H1 (cell line): ENCODE measurements at regions not wholly inside any gene's neighbourhood (a gene's known extent, or its start where the extent isn't known, plus 50 kb on each side); places are given as distances from the start of the nearest gene placed in this dataset.

Experiments
- GTF2F1 ChIP-seq: IDR thresholded peaks from 2 replicates; pipeline ENCODE4 v1.6.1; 2012; ENCODE audit warnings: low read depth, low read length, improper control_type of control experiment, borderline replicate concordance
- JUND ChIP-seq: IDR thresholded peaks from 2 replicates; pipeline ENCODE4 v1.6.1; 2011; ENCODE audit warnings: mild to moderate bottlenecking, improper control_type of control experiment, low read length
- PHF8 ChIP-seq: fragments of 200-600 bp; sonication (generic); conservative IDR thresholded peaks from 2 replicates; pipeline ENCODE4 v1.7.1; 2012; ENCODE audit warnings: low read depth, mild to moderate bottlenecking, inconsistent platforms, low read length, moderate library complexity
- RFX5 ChIP-seq: IDR thresholded peaks from 2 replicates; pipeline ENCODE4 v1.6.1; 2011; ENCODE audit warnings: low read depth, low read length, improper control_type of control experiment, borderline replicate concordance
- TCF12 ChIP-seq: IDR thresholded peaks from 2 replicates; pipeline ENCODE4 v1.6.1; 2011; ENCODE audit warnings: low read depth, mild to moderate bottlenecking, low read length
- TF ChIP-seq, protein P1 (sequence below): IDR thresholded peaks from 2 replicates; pipeline ENCODE4 v1.6.1; 2011; ENCODE audit warnings: low read depth, mild to moderate bottlenecking, low read length; ENCODE audit not compliant: insufficient read depth
- TF ChIP-seq, protein P2 (sequence below): fragments of 300-600 bp; sonication (generic); IDR thresholded peaks from 2 replicates; pipeline ENCODE4 v1.7.1; 2012; ENCODE audit warnings: low read length, moderate library complexity, mild to moderate bottlenecking, inconsistent platforms; ENCODE audit not compliant: insufficient replicate concordance

DNA sequence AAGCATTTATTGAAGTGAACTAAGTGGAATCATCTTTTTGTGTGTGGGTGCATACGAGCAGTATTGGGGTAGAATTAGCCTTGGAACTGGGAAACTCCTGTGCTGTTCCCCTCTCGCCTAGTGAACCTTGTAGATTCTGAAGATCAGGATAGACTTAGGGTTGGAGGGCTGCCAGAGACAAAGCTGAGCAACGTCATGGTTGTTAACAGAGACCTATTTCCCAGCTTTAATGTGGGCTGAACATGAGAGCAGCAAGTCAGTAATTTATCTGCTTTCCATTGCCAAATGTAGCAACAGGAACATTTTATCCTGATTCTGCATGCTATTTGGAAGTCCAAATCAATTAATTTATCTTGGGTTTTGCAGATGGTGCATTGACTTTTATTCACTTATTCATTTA lies 246.6 kb downstream of the IL20RB start (continued):
- TF ChIP-seq, protein P1, sequence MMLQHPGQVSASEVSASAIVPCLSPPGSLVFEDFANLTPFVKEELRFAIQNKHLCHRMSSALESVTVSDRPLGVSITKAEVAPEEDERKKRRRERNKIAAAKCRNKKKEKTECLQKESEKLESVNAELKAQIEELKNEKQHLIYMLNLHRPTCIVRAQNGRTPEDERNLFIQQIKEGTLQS, result no peak
- no peak for TF ChIP-seq TCF12
- no peak for TF ChIP-seq JUND
- TF ChIP-seq RFX5, result no peak
- TF ChIP-seq, protein P2, sequence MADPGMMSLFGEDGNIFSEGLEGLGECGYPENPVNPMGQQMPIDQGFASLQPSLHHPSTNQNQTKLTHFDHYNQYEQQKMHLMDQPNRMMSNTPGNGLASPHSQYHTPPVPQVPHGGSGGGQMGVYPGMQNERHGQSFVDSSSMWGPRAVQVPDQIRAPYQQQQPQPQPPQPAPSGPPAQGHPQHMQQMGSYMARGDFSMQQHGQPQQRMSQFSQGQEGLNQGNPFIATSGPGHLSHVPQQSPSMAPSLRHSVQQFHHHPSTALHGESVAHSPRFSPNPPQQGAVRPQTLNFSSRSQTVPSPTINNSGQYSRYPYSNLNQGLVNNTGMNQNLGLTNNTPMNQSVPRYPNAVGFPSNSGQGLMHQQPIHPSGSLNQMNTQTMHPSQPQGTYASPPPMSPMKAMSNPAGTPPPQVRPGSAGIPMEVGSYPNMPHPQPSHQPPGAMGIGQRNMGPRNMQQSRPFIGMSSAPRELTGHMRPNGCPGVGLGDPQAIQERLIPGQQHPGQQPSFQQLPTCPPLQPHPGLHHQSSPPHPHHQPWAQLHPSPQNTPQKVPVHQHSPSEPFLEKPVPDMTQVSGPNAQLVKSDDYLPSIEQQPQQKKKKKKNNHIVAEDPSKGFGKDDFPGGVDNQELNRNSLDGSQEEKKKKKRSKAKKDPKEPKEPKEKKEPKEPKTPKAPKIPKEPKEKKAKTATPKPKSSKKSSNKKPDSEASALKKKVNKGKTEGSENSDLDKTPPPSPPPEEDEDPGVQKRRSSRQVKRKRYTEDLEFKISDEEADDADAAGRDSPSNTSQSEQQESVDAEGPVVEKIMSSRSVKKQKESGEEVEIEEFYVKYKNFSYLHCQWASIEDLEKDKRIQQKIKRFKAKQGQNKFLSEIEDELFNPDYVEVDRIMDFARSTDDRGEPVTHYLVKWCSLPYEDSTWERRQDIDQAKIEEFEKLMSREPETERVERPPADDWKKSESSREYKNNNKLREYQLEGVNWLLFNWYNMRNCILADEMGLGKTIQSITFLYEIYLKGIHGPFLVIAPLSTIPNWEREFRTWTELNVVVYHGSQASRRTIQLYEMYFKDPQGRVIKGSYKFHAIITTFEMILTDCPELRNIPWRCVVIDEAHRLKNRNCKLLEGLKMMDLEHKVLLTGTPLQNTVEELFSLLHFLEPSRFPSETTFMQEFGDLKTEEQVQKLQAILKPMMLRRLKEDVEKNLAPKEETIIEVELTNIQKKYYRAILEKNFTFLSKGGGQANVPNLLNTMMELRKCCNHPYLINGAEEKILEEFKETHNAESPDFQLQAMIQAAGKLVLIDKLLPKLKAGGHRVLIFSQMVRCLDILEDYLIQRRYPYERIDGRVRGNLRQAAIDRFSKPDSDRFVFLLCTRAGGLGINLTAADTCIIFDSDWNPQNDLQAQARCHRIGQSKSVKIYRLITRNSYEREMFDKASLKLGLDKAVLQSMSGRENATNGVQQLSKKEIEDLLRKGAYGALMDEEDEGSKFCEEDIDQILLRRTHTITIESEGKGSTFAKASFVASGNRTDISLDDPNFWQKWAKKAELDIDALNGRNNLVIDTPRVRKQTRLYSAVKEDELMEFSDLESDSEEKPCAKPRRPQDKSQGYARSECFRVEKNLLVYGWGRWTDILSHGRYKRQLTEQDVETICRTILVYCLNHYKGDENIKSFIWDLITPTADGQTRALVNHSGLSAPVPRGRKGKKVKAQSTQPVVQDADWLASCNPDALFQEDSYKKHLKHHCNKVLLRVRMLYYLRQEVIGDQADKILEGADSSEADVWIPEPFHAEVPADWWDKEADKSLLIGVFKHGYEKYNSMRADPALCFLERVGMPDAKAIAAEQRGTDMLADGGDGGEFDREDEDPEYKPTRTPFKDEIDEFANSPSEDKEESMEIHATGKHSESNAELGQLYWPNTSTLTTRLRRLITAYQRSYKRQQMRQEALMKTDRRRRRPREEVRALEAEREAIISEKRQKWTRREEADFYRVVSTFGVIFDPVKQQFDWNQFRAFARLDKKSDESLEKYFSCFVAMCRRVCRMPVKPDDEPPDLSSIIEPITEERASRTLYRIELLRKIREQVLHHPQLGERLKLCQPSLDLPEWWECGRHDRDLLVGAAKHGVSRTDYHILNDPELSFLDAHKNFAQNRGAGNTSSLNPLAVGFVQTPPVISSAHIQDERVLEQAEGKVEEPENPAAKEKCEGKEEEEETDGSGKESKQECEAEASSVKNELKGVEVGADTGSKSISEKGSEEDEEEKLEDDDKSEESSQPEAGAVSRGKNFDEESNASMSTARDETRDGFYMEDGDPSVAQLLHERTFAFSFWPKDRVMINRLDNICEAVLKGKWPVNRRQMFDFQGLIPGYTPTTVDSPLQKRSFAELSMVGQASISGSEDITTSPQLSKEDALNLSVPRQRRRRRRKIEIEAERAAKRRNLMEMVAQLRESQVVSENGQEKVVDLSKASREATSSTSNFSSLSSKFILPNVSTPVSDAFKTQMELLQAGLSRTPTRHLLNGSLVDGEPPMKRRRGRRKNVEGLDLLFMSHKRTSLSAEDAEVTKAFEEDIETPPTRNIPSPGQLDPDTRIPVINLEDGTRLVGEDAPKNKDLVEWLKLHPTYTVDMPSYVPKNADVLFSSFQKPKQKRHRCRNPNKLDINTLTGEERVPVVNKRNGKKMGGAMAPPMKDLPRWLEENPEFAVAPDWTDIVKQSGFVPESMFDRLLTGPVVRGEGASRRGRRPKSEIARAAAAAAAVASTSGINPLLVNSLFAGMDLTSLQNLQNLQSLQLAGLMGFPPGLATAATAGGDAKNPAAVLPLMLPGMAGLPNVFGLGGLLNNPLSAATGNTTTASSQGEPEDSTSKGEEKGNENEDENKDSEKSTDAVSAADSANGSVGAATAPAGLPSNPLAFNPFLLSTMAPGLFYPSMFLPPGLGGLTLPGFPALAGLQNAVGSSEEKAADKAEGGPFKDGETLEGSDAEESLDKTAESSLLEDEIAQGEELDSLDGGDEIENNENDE, result no peak
- no peak for TF ChIP-seq PHF8
- TF ChIP-seq GTF2F1, result no peak
